ENCODE measurements at regions not wholly inside any gene's neighbourhood (a gene's known extent, or its start where the extent isn't known, plus 50 kb on each side); places are given as distances from the start of the nearest gene placed in this dataset.

- WGBS: 97% methylated on average over 1 of the region's 1 CpG
- no peaks in the 10 kb centered on the region for H3K36me3 ChIP-seq (ENCODE audit: control insufficient read depth in 2 of 2, insufficient read depth in 2 of 2, low read length in 1 of 2)
- no peaks in the 10 kb centered on the region for H3K27me3 ChIP-seq (ENCODE audit: control insufficient read depth in 2 of 2, insufficient read depth in 1 of 2, low read length in 1 of 2)
- H3K9me3 ChIP-seq (ENCODE audit: control insufficient read depth in 2 of 2, insufficient read depth in 1 of 2, low read length in 1 of 2): no peaks in the 10 kb centered on the region
- no peaks in the 10 kb centered on the region for H3K4me1 ChIP-seq (ENCODE audit: control insufficient read depth in 2 of 2, insufficient read depth in 2 of 2, low read length in 2 of 2)
- no peak overlapping the region for H3K27ac ChIP-seq (ENCODE audit: low read depth in 1 of 2, low read length in 1 of 2)
- no peak for DNase-seq (ENCODE audit: low read depth in 6 of 9, low spot score in 9 of 9)
- no peak overlapping the region for H3K4me3 ChIP-seq (ENCODE audit: low read length in 2 of 2)
Observed at GRCh38 chr11:106468531-106468930, 391.1 kb downstream of the AASDHPPT start.

- no peak overlapping the region for H3K4me3 ChIP-seq (ENCODE audit: low read length in 2 of 2)
- H3K4me1 ChIP-seq (ENCODE audit: control insufficient read depth in 2 of 2, insufficient read depth in 2 of 2, low read length in 2 of 2): no peaks in the 10 kb centered on the region
- H3K36me3 ChIP-seq (ENCODE audit: control insufficient read depth in 2 of 2, insufficient read depth in 2 of 2, low read length in 1 of 2): no peaks in the 10 kb centered on the region
- no peak overlapping the region for H3K27ac ChIP-seq (ENCODE audit: low read depth in 1 of 2, low read length in 1 of 2)
- whole genome bisulfite sequencing: 89% methylated on average over 3 of the region's 3 CpGs
- H3K27me3 ChIP-seq (ENCODE audit: control insufficient read depth in 2 of 2, insufficient read depth in 1 of 2, low read length in 1 of 2): no peaks in the 10 kb centered on the region
- no peaks in the 10 kb centered on the region for H3K9me3 ChIP-seq (ENCODE audit: control insufficient read depth in 2 of 2, insufficient read depth in 1 of 2, low read length in 1 of 2)
- DNase-seq (ENCODE audit: low read depth in 6 of 9, low spot score in 9 of 9): no peak
Observed at GRCh38 chr11:106470230-106470629, 392.8 kb downstream of the AASDHPPT start.

GRCh38 chr11:106471276-106471675, 393.8 kb downstream of the AASDHPPT start:
- Histone ChIP-seq H3K27ac (ENCODE audit: low read depth in 1 of 2, low read length in 1 of 2) (no peak overlapping the region), H3K36me3 (ENCODE audit: control insufficient read depth in 2 of 2, insufficient read depth in 2 of 2, low read length in 1 of 2) (no peaks in the 10 kb centered on the region), H3K9me3 (ENCODE audit: control insufficient read depth in 2 of 2, insufficient read depth in 1 of 2, low read length in 1 of 2) (no peaks in the 10 kb centered on the region), H3K27me3 (ENCODE audit: control insufficient read depth in 2 of 2, insufficient read depth in 1 of 2, low read length in 1 of 2) (no peaks in the 10 kb centered on the region), H3K4me3 (ENCODE audit: low read length in 2 of 2) (no peak overlapping the region), H3K4me1 (ENCODE audit: control insufficient read depth in 2 of 2, insufficient read depth in 2 of 2, low read length in 2 of 2) (no peaks in the 10 kb centered on the region)
- no peak for DNase-seq (ENCODE audit: low read depth in 6 of 9, low spot score in 9 of 9)
- 45% methylated on average over 1 of the region's 1 CpG for WGBS

GRCh38 chr11:106473089-106473722, 395.7 kb downstream of the AASDHPPT start:
- no peak overlapping the region for H3K27ac ChIP-seq (ENCODE audit: low read depth in 1 of 2, low read length in 1 of 2)

GRCh38 chr11:106474274-106474673, 396.8 kb downstream of the AASDHPPT start:
- Histone ChIP-seq H3K4me3 (ENCODE audit: low read length in 2 of 2) (no peak overlapping the region), H3K4me1 (ENCODE audit: control insufficient read depth in 2 of 2, insufficient read depth in 2 of 2, low read length in 2 of 2) (no peaks in the 10 kb centered on the region), H3K36me3 (ENCODE audit: control insufficient read depth in 2 of 2, insufficient read depth in 2 of 2, low read length in 1 of 2) (no peaks in the 10 kb centered on the region), H3K27me3 (ENCODE audit: control insufficient read depth in 2 of 2, insufficient read depth in 1 of 2, low read length in 1 of 2) (no peaks in the 10 kb centered on the region), H3K9me3 (ENCODE audit: control insufficient read depth in 2 of 2, insufficient read depth in 1 of 2, low read length in 1 of 2) (no peaks in the 10 kb centered on the region), H3K27ac (ENCODE audit: low read depth in 1 of 2, low read length in 1 of 2) (no peak overlapping the region)
- 90% methylated on average over 2 of the region's 2 CpGs for WGBS
- no peak for DNase-seq (ENCODE audit: low read depth in 6 of 9, low spot score in 9 of 9)

More at GRCh38 chr11:106473089-106473722, 395.7 kb downstream of the AASDHPPT start:
- no peaks in the 10 kb centered on the region for H3K4me1 ChIP-seq (ENCODE audit: control insufficient read depth in 2 of 2, insufficient read depth in 2 of 2, low read length in 2 of 2)
- no peaks in the 10 kb centered on the region for H3K36me3 ChIP-seq (ENCODE audit: control insufficient read depth in 2 of 2, insufficient read depth in 2 of 2, low read length in 1 of 2)
- no peak for DNase-seq (ENCODE audit: low read depth in 6 of 9, low spot score in 9 of 9)
- H3K4me3 ChIP-seq (ENCODE audit: low read length in 2 of 2): no peak overlapping the region
- no peaks in the 10 kb centered on the region for H3K9me3 ChIP-seq (ENCODE audit: control insufficient read depth in 2 of 2, insufficient read depth in 1 of 2, low read length in 1 of 2)
- 77% methylated on average over 2 of the region's 2 CpGs for WGBS
- no peaks in the 10 kb centered on the region for H3K27me3 ChIP-seq (ENCODE audit: control insufficient read depth in 2 of 2, insufficient read depth in 1 of 2, low read length in 1 of 2)

GRCh38 chr11:106475181-106475580, 397.7 kb downstream of the AASDHPPT start:
- Histone ChIP-seq H3K36me3 (ENCODE audit: control insufficient read depth in 2 of 2, insufficient read depth in 2 of 2, low read length in 1 of 2) (no peaks in the 10 kb centered on the region), H3K27me3 (ENCODE audit: control insufficient read depth in 2 of 2, insufficient read depth in 1 of 2, low read length in 1 of 2) (no peaks in the 10 kb centered on the region), H3K4me1 (ENCODE audit: control insufficient read depth in 2 of 2, insufficient read depth in 2 of 2, low read length in 2 of 2) (no peaks in the 10 kb centered on the region), H3K9me3 (ENCODE audit: control insufficient read depth in 2 of 2, insufficient read depth in 1 of 2, low read length in 1 of 2) (no peaks in the 10 kb centered on the region), H3K4me3 (ENCODE audit: low read length in 2 of 2) (no peak overlapping the region), H3K27ac (ENCODE audit: low read depth in 1 of 2, low read length in 1 of 2) (no peak overlapping the region)
- 83% methylated on average over 5 of the region's 5 CpGs for WGBS
- DNase-seq (ENCODE audit: low read depth in 6 of 9, low spot score in 9 of 9): no peak

- no peak overlapping the region for H3K4me3 ChIP-seq (ENCODE audit: low read length in 2 of 2)
- whole genome bisulfite sequencing: 90% methylated on average over 1 of the region's 1 CpG
- DNase-seq (ENCODE audit: low read depth in 6 of 9, low spot score in 9 of 9): no peak
- no peaks in the 10 kb centered on the region for H3K36me3 ChIP-seq (ENCODE audit: control insufficient read depth in 2 of 2, insufficient read depth in 2 of 2, low read length in 1 of 2)
- no peak overlapping the region for H3K27ac ChIP-seq (ENCODE audit: low read depth in 1 of 2, low read length in 1 of 2)
- H3K9me3 ChIP-seq (ENCODE audit: control insufficient read depth in 2 of 2, insufficient read depth in 1 of 2, low read length in 1 of 2): no peaks in the 10 kb centered on the region
- no peaks in the 10 kb centered on the region for H3K4me1 ChIP-seq (ENCODE audit: control insufficient read depth in 2 of 2, insufficient read depth in 2 of 2, low read length in 2 of 2)
- H3K27me3 ChIP-seq (ENCODE audit: control insufficient read depth in 2 of 2, insufficient read depth in 1 of 2, low read length in 1 of 2): no peaks in the 10 kb centered on the region
Observed at GRCh38 chr11:106477776-106478175, 400.3 kb downstream of the AASDHPPT start.

GRCh38 chr11:106479646-106480045, 402.2 kb downstream of the AASDHPPT start:
- Histone ChIP-seq H3K4me1 (ENCODE audit: control insufficient read depth in 2 of 2, insufficient read depth in 2 of 2, low read length in 2 of 2) (no peaks in the 10 kb centered on the region), H3K27me3 (ENCODE audit: control insufficient read depth in 2 of 2, insufficient read depth in 1 of 2, low read length in 1 of 2) (no peaks in the 10 kb centered on the region), H3K27ac (ENCODE audit: low read depth in 1 of 2, low read length in 1 of 2) (no peak overlapping the region), H3K9me3 (ENCODE audit: control insufficient read depth in 2 of 2, insufficient read depth in 1 of 2, low read length in 1 of 2) (no peaks in the 10 kb centered on the region), H3K4me3 (ENCODE audit: low read length in 2 of 2) (no peak overlapping the region), H3K36me3 (ENCODE audit: control insufficient read depth in 2 of 2, insufficient read depth in 2 of 2, low read length in 1 of 2) (no peaks in the 10 kb centered on the region)
- WGBS: 72% methylated on average over 3 of the region's 3 CpGs
- no peak for DNase-seq (ENCODE audit: low read depth in 6 of 9, low spot score in 9 of 9)

GRCh38 chr11:106480581-106481190, 403.2 kb downstream of the AASDHPPT start:
- no peaks in the 10 kb centered on the region for H3K36me3 ChIP-seq (ENCODE audit: control insufficient read depth in 2 of 2, insufficient read depth in 2 of 2, low read length in 1 of 2)
- WGBS: 98% methylated on average over 1 of the region's 1 CpG

More at GRCh38 chr11:106480581-106481190, 403.2 kb downstream of the AASDHPPT start:
- Histone ChIP-seq H3K4me3 (ENCODE audit: low read length in 2 of 2) (no peak overlapping the region), H3K27me3 (ENCODE audit: control insufficient read depth in 2 of 2, insufficient read depth in 1 of 2, low read length in 1 of 2) (no peaks in the 10 kb centered on the region), H3K27ac (ENCODE audit: low read depth in 1 of 2, low read length in 1 of 2) (no peak overlapping the region), H3K9me3 (ENCODE audit: control insufficient read depth in 2 of 2, insufficient read depth in 1 of 2, low read length in 1 of 2) (no peaks in the 10 kb centered on the region), H3K4me1 (ENCODE audit: control insufficient read depth in 2 of 2, insufficient read depth in 2 of 2, low read length in 2 of 2) (no peaks in the 10 kb centered on the region)
- no peak for DNase-seq (ENCODE audit: low read depth in 6 of 9, low spot score in 9 of 9)
